Breast epithelium (tissue), 3 donors: ENCODE measurements at regions not wholly inside any gene's neighbourhood (a gene's known extent, or its start where the extent isn't known, plus 50 kb on each side); places are given as distances from the start of the nearest gene placed in this dataset.

Source experiments
- POLR2A ChIP-seq: fragments of 450-650 bp; IDR thresholded peaks from one replicate; pipeline ENCODE4 v1.6.1; 2016; ENCODE audit warnings: antibody characterized with exemption, mild to moderate bottlenecking, moderate library complexity
- POLR2AphosphoS5 ChIP-seq, 3 donors: sonication (generic); formaldehyde crosslinking; IDR thresholded peaks; one replicate each; pipeline ENCODE4 v1.6.1; 2017; ENCODE audit warnings: antibody characterized with exemption in 3 of 3
- TF ChIP-seq, protein P1 (sequence below), 3 donors: fragments of 450-650 bp; IDR thresholded peaks; one replicate each; pipeline ENCODE4 v1.5.1; 2016 to 2017; ENCODE audit warnings: antibody characterized with exemption in 3 of 3, mild to moderate bottlenecking in 3 of 3, moderate library complexity in 3 of 3

DNA sequence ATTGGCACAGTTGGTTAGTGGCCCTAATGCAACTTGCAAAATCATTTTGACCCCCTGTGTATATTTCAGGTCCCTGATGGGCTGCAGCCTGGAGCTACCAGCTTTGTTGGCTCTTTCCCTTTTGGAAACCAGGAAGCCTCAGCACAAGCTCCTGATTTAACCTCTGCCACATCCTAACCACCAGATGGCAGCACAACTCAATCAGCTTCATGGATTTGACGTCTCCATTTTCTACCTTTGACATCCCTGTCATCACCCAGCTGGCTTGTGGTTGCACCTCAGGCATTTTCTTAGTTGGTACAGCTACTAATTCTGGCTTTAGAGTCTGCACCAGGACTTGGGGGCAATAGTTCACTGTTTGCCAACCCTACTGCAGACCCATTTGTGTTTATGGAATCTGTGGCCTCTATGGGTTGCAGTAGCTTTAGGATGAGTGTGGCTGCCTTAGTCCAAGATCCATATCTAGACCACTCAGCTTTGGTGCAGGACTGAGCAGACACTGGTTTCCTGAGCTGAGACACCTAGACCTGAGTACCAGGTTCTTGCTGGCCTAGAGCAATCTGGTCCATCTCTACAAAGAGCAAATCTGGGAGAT, 456.2 kb downstream of the REEP3 start:
- TF ChIP-seq POLR2AphosphoS5 (IDR thresholded peaks at IDR 0.05) = no peak
- TF ChIP-seq POLR2A = no peak
- TF ChIP-seq, protein P1, sequence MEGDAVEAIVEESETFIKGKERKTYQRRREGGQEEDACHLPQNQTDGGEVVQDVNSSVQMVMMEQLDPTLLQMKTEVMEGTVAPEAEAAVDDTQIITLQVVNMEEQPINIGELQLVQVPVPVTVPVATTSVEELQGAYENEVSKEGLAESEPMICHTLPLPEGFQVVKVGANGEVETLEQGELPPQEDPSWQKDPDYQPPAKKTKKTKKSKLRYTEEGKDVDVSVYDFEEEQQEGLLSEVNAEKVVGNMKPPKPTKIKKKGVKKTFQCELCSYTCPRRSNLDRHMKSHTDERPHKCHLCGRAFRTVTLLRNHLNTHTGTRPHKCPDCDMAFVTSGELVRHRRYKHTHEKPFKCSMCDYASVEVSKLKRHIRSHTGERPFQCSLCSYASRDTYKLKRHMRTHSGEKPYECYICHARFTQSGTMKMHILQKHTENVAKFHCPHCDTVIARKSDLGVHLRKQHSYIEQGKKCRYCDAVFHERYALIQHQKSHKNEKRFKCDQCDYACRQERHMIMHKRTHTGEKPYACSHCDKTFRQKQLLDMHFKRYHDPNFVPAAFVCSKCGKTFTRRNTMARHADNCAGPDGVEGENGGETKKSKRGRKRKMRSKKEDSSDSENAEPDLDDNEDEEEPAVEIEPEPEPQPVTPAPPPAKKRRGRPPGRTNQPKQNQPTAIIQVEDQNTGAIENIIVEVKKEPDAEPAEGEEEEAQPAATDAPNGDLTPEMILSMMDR (IDR thresholded peaks at IDR 0.05) = peak in 1 of 3 donors; percentile 14
